ENCODE measurements at regions not wholly inside any gene's neighbourhood (a gene's known extent, or its start where the extent isn't known, plus 50 kb on each side); places are given as distances from the start of the nearest gene placed in this dataset.
"Not testable (repeated sequence)": the region's sequence is repeated elsewhere in the genome, so short reads cannot be mapped to it uniquely, and the experiment has no call there.

DNA sequence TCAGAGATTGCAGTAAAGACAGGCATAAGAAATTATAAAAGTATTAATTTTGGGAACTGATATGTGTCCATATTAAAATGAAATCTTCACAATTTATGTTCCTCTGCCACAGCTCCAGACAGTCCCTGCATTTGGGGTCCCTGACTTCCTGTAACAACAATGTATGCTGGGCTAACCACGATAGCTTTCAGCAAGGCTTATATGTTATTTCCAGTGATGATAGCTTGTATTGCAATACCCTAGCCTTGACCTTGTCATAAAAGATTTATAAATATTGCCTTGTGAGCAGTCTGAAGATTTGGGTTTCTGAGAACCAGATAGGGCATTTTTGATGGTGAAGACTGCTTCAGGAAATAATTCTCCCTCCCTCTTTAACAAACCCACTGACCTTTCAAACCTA is 129.5 kb downstream of the PCDH10 start:
- no peak overlapping the region for H3K4me3 ChIP-seq

DNA sequence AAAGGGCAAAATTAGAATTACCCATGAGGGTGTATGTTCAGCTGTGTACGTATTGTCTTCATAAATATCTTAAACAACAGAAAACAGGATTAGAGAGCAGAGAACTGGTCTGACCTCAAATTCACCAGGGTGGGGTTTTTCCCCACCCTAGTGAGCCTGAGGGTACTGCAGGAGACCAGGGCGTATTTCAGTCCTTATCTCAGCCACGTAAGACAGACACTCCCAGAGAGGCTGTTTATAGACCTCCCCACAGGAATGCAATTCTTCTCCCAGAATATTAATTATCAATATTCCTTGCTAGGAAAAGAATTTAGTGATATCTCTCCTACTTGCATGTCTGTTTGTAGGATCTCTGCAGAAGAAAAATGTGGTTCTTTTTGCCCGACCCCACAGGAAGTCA is 128.8 kb downstream of the PCDH10 start:
- H3K27ac ChIP-seq; DNase-seq (ENCODE audit: low spot score); H3K4me3 ChIP-seq: not testable (repeated sequence)

More for the DNA sequence above, 129.5 kb downstream of the PCDH10 start:
- TF ChIP-seq, protein P1, sequence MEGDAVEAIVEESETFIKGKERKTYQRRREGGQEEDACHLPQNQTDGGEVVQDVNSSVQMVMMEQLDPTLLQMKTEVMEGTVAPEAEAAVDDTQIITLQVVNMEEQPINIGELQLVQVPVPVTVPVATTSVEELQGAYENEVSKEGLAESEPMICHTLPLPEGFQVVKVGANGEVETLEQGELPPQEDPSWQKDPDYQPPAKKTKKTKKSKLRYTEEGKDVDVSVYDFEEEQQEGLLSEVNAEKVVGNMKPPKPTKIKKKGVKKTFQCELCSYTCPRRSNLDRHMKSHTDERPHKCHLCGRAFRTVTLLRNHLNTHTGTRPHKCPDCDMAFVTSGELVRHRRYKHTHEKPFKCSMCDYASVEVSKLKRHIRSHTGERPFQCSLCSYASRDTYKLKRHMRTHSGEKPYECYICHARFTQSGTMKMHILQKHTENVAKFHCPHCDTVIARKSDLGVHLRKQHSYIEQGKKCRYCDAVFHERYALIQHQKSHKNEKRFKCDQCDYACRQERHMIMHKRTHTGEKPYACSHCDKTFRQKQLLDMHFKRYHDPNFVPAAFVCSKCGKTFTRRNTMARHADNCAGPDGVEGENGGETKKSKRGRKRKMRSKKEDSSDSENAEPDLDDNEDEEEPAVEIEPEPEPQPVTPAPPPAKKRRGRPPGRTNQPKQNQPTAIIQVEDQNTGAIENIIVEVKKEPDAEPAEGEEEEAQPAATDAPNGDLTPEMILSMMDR (IDR thresholded peaks at IDR 0.05): no peak
- no peak overlapping the region for H3K27ac ChIP-seq
- DNase-seq (ENCODE audit: low spot score): no peak

DNA sequence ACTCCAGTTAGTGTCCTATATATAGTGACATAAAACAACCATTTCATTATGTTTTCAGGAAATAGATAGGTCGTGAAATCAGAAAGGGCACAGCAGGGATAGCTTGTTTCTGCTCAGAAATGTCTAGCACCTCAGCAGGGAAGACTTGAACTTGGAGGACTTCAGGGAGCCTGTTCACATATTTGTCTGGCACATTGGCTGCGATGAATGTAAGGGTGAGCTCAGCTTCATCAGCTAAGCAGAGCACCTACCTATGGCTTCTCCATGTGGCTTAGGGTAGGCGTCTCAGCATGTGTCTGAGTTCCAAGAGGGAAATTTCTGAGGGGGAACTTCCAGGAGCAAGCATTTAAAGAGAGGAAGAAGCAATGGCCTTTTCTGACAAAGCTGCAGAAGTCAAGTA is 126.2 kb downstream of the PCDH10 start:
- TF ChIP-seq, protein P1 (IDR thresholded peaks at IDR 0.05): no peak
- no peak overlapping the region for H3K27ac ChIP-seq
- DNase-seq (ENCODE audit: low spot score): no peak
- no peak overlapping the region for H3K4me3 ChIP-seq

DNA sequence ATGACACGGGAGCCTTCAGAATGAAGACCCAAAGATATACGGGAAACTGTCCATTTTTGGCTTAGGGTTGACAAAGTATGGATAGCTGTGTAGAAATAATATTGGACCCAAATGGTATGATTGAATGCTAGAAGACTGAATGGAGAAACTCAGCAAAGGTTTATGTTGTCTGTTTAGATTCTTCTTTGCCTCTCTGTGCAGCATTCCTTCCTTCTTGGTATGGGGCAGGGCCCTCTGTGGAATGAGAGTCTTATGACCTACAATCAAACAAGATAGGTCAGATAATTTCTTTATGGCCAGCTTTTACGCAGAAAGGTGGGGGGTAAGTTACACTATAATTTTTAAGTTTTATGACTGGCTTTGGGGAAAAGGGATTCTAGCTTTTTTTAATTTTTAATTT is 124.3 kb downstream of the PCDH10 start:
- no peak for DNase-seq (ENCODE audit: low spot score)
- TF ChIP-seq, protein P1 (IDR thresholded peaks at IDR 0.05): no peak

DNA sequence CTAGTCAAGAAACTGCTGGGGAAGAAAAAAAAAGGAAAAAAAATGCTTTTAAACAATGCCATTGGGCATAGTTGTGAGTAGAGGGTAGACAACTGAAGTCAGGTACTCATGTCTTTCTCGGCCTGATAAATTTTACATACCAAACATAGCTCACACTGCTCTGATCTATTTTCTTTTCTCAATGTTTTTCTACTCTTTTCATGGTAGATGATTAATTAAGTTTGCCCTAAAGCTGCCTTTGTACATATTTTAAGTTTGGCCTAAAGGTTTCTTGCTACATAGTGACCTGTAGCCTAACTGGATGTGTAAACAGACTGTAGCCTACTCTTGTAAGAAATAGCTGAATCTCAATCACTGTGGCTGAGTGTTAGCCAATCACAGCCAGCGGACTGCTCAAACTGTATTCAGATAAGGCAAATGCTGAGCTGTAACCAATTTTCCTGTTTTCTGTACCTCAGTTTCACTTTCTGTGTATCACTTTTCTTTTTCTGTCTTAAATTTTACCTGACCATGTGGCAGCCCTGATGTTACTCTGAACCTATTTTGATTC is 121.0 kb downstream of the PCDH10 start:
- H3K4me3 ChIP-seq: no peak overlapping the region
- TF ChIP-seq, protein P1 (IDR thresholded peaks at IDR 0.05): no peak
- DNase-seq (ENCODE audit: low spot score): no peak
- H3K27ac ChIP-seq: no peak overlapping the region

More for the DNA sequence above, 124.3 kb downstream of the PCDH10 start:
- Histone ChIP-seq H3K27ac (no peak overlapping the region), H3K4me3 (no peak overlapping the region)

DNA sequence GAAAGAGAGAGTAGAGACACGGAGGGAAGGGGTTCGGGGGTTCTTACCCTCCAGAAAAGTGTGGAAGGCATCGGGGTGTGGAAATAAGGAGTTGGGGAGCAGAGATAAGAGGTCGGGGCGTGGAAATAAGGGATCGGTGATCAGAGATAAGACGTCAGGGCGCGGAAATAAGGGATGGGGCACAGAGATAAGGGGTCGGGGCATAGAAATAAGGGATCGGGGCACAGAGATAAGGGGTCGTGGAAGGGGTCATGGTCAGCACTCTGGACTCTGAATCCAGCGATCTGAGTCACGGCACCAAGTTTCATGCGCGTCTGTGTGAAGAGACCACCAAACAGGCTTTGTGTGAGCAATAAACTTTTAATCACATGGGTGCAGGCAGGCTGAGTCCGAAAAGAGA is 119.1 kb downstream of the PCDH10 start:
- DNase-seq (ENCODE audit: low spot score): no peak
- no peak overlapping the region for H3K27ac ChIP-seq
- TF ChIP-seq, protein P1 (IDR thresholded peaks at IDR 0.05): no peak
- H3K4me3 ChIP-seq: no peak overlapping the region

DNA sequence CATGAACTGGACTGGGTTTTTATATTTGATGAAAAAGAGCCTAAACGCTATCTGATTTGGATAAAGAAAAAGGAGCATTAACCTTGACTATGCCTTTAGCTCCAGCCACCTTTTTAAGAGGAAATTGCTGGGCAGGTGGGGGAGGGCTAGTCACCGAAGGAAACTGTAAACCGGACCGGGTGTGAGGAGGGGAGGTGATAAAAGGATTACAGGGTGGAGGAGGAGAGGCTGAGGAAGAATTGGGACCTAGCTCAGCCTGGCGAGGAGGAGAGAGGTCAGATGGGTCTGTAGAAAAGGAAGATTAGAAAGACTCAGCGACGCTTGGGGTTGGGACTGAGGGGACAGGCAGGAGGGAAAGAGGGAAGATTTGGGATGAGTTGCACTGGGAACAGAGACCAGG is 118.4 kb downstream of the PCDH10 start:
- H3K4me3 ChIP-seq; H3K27ac ChIP-seq; DNase-seq (ENCODE audit: low spot score): not testable (repeated sequence)

DNA sequence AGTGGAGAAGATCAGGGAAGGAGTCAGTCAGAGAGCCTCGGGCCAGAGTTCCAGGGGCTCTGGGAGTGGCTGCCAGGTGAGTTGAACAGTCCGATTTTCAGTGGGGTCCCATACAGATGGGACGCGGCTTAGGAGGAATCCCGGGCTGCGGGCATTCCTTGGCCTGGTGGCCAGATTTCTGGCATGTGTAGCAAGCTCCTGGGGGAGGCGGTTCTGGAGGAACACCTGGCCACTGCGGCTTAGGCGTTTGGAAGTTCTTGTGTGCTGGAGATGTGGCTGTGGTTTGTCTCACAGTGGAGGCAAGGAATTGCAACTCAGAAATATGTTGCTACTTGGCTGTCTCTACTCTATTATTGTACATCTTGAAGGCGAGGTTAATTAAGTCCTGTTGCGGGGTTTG is 117.9 kb downstream of the PCDH10 start:
- DNase-seq (ENCODE audit: low spot score); H3K4me3 ChIP-seq: not testable (repeated sequence)

DNA sequence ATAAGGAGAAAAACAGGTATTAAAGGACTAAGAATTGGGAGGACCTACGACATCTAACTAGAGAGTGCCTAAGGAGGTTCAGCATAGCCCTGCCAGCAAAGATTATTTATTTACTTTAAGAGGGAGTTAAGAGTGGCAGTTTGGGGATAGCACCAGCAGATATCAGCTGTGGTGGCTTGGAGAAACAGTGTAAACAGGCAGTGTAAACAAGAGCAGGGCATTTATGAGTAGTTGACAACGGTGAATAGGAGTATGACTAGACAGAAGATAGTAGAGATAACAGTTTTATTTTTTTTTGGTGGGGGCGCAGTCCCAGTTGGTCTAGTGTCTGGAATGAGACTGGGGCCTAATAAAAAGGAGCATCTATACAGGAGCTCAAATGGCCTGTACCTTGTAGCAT is 115.2 kb downstream of the PCDH10 start:
- DNase-seq (ENCODE audit: low spot score); H3K4me3 ChIP-seq; H3K27ac ChIP-seq: not testable (repeated sequence)

More for the DNA sequence above, 117.9 kb downstream of the PCDH10 start:
- not testable (repeated sequence) for H3K27ac ChIP-seq

Data from coronary artery (tissue), 2 donors.